BLaER1 treated with 17β-estradiol and CSF1 and Interleukin-3, amounts not matched to agents 10 nM and 100 nM (cell line): ENCODE measurements at regions not wholly inside any gene's neighbourhood (a gene's known extent, or its start where the extent isn't known, plus 50 kb on each side); places are given as distances from the start of the nearest gene placed in this dataset.

Source experiments
- H3K27ac ChIP-seq, 11 experiments: shearing (Covaris generic); formaldehyde crosslinking; 2 replicates each; pipeline ENCODE4 v1.8.1; 2022
- H3K27me3 ChIP-seq, 11 experiments: shearing (Covaris generic); formaldehyde crosslinking; 2 replicates each; pipeline ENCODE4 v1.8.1; 2022
- H3K36me3 ChIP-seq, 11 experiments: shearing (Covaris generic); formaldehyde crosslinking; 2 replicates each; pipeline ENCODE4 v1.8.1; 2022
- H3K4me1 ChIP-seq, 10 experiments: shearing (Covaris generic); formaldehyde crosslinking; 2 replicates each; pipeline ENCODE4 v1.8.1; 2022
- H3K4me2 ChIP-seq, 11 experiments: shearing (Covaris generic); formaldehyde crosslinking; 2 replicates each; pipeline ENCODE4 v1.8.1; 2022
- H3K4me3 ChIP-seq, 10 experiments: shearing (Covaris generic); formaldehyde crosslinking; 2 replicates each; pipeline ENCODE4 v1.8.1; 2022
- H3K9ac ChIP-seq, 11 experiments: shearing (Covaris generic); formaldehyde crosslinking; 2 replicates each; pipeline ENCODE4 v1.8.1; 2022
- H3K9me3 ChIP-seq, 11 experiments: shearing (Covaris generic); formaldehyde crosslinking; replicated peaks in 1 of 11; 2 replicates each; pipeline ENCODE4 v1.8.1; 2022
- H4K20me1 ChIP-seq, 11 experiments: shearing (Covaris generic); formaldehyde crosslinking; 2 replicates each; pipeline ENCODE4 v1.8.1; 2022
- Cebpa-rat ChIP-seq, 11 experiments: shearing (Covaris generic); IDR thresholded peaks; 2 replicates each; pipeline ENCODE4 v1.8.1; 2022

DNA sequence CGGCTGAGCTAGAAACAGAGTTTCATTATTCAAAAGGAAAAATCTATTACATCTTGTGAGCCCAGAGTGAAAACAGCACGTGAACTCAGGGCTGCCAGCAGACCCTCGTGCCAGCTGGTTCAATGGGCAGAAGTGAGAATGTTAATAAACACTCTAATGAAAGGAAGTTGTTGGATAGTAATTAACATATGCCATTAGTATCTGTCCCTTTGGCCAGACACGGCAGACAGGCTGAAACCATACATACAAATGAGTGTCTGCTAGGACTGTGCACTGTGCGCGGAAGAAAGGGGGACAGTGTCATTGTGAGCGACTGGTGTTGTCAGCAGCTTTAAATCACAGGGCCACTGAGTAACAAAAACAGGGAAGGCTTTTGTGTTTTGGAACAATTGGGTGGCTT lies 121.9 kb upstream of the TSC22D1 start:
- no peak overlapping the region for H3K9ac ChIP-seq
- no peaks in the 10 kb centered on the region for H3K36me3 ChIP-seq
- TF ChIP-seq Cebpa-rat (IDR thresholded peaks at IDR 0.05), result no peak
- H3K4me1 ChIP-seq, result no peaks in the 10 kb centered on the region
- H3K27ac ChIP-seq, result no peak overlapping the region
- H3K4me3 ChIP-seq, result no peak overlapping the region
- H4K20me1 ChIP-seq, result no peaks in the 10 kb centered on the region
- no peaks in the 10 kb centered on the region for H3K27me3 ChIP-seq
- 0 out of 22 replicates have a peak, but pooled peaks cover 0 to 3% (median 0%) of the 10 kb centered on the region in 11 experiments for H3K9me3 ChIP-seq
- H3K4me2 ChIP-seq, result no peak overlapping the region

DNA sequence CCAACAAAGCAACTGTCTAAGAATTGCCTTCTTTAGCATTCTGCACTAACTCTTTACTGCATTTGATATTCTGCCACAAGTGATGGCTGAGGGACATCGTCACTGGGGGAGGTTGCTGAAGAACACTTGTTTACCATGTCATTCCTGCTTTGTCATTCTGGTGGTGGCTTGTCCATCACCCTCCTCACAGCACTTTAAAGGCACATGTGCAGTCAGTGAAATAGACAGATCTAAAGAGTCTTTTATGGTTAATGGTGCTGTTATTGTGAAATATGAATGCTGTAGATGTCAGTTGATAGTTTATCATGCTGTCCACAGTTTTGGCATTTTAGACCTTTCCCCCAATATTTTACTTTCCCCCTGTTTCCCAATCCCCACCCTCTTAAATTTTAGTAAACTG lies 120.9 kb upstream of the TSC22D1 start:
- H3K4me2 ChIP-seq, result no peak overlapping the region
- no peaks in the 10 kb centered on the region for H3K4me1 ChIP-seq
- H3K36me3 ChIP-seq, result no peaks in the 10 kb centered on the region
- TF ChIP-seq Cebpa-rat (IDR thresholded peaks at IDR 0.05), result no peak
- 0 out of 22 replicates have a peak, but pooled peaks cover 0 to 5% (median 0%) of the 10 kb centered on the region in 11 experiments for H3K9me3 ChIP-seq
- H3K9ac ChIP-seq, result no peak overlapping the region
- no peaks in the 10 kb centered on the region for H4K20me1 ChIP-seq
- no peaks in the 10 kb centered on the region for H3K27me3 ChIP-seq
- no peak overlapping the region for H3K4me3 ChIP-seq
- no peak overlapping the region for H3K27ac ChIP-seq

DNA sequence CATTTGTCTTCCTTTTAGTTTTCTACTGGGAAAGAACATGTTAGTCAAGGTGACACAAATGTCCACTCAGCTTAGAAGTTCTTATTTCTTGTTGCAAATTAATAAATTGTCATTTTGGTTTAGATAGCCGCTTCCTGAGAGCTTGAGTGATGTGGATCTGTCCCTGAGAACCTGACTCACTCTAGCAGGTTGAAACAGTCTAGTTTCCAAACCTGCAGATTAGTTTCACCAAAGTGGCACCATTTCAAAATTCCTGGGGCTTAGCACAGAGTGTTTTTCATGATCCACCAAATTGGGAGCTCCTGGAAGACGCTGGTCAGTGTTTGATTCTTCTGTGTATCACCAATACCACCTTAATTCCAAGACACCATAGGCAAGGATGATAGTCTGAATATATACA lies 119.4 kb upstream of the TSC22D1 start:
- Histone ChIP-seq H3K4me1 (no peaks in the 10 kb centered on the region), H3K36me3 (no peaks in the 10 kb centered on the region), H4K20me1 (no peaks in the 10 kb centered on the region), H3K4me3 (no peak overlapping the region), H3K27me3 (no peaks in the 10 kb centered on the region), H3K4me2 (no peak overlapping the region), H3K9ac (no peak overlapping the region), H3K27ac (no peak overlapping the region), H3K9me3 (0 out of 22 replicates have a peak, but pooled peaks cover 0 to 5% (median 0%) of the 10 kb centered on the region in 11 experiments)
- TF ChIP-seq Cebpa-rat (IDR thresholded peaks at IDR 0.05), result no peak

GRCh38 chr13:44694842-44695241 lies 118.7 kb upstream of the TSC22D1 start:
- Histone ChIP-seq H3K9ac (no peak overlapping the region), H4K20me1 (no peaks in the 10 kb centered on the region)

DNA sequence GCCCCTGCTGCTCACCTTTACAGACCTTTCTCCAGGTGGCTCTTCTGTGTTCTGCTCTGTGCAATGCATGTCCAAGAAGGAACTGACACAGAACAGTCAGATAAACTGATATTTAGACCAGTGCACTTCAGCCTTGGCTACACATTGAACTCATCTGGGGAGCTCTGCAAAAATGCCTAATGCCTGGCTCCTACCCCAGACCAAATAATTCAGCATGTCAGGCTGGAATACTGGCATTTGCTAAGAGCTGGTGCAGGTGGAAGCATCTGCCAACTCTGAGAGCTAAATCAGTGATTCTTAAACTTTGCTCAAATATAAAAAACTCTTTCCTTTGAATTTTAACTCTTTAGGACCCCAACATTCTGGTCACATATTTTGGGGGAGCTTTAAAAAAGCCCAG lies 118.2 kb upstream of the TSC22D1 start:
- Histone ChIP-seq H3K27ac (no peak overlapping the region), H3K4me1 (no peaks in the 10 kb centered on the region), H3K9me3 (0 out of 22 replicates have a peak, but pooled peaks cover 0 to 5% (median 0%) of the 10 kb centered on the region in 11 experiments), H3K9ac (no peak overlapping the region), H3K36me3 (no peaks in the 10 kb centered on the region), H4K20me1 (no peaks in the 10 kb centered on the region), H3K27me3 (no peaks in the 10 kb centered on the region), H3K4me3 (no peak overlapping the region), H3K4me2 (no peak overlapping the region)
- TF ChIP-seq Cebpa-rat (IDR thresholded peaks at IDR 0.05), result no peak

More at GRCh38 chr13:44694842-44695241, 118.7 kb upstream of the TSC22D1 start:
- TF ChIP-seq Cebpa-rat (IDR thresholded peaks at IDR 0.05), result no peak
- Histone ChIP-seq H3K27me3 (no peaks in the 10 kb centered on the region), H3K36me3 (no peaks in the 10 kb centered on the region), H3K4me2 (no peak overlapping the region), H3K9me3 (0 out of 22 replicates have a peak, but pooled peaks cover 0 to 5% (median 0%) of the 10 kb centered on the region in 11 experiments), H3K27ac (no peak overlapping the region), H3K4me1 (no peaks in the 10 kb centered on the region), H3K4me3 (no peak overlapping the region)

DNA sequence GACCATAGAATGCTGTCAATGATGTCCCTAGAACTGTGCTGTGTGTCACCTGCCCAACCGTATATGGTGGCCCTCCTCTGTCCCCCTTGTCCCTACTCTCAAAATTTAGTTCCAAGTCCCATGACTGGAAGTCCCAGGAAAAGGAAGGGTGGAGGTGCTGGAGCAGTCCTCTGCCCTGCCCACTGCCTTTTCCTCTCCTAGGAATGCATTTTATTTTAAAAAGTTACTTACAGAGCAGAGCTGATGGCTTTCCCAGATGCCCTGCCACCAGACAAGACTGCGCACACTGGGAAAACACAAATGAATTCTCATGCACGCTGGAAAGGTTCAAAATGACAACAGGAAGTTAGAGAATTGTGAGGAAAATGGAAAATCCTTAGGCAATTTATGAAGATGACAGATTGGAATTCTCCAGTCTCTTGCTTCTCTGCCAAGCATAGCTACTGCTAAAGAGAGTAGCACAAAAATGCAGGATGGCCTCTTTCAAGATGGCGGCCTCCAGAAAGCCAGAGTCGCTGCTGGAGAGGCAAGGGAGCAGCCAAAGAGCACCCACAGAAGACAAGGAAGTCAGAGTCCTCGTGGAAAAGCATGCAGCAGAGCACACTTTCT lies 117.1 kb upstream of the TSC22D1 start:
- Histone ChIP-seq H3K36me3 (no peaks in the 10 kb centered on the region), H3K27ac (no peak overlapping the region), H3K9ac (no peak overlapping the region), H3K4me1 (no peaks in the 10 kb centered on the region), H4K20me1 (no peaks in the 10 kb centered on the region), H3K4me3 (no peak overlapping the region), H3K4me2 (no peak overlapping the region), H3K9me3 (0 out of 22 replicates have a peak, but pooled peaks cover 0 to 5% (median 0%) of the 10 kb centered on the region in 11 experiments), H3K27me3 (no peaks in the 10 kb centered on the region)
- no peak for TF ChIP-seq Cebpa-rat (IDR thresholded peaks at IDR 0.05)

DNA sequence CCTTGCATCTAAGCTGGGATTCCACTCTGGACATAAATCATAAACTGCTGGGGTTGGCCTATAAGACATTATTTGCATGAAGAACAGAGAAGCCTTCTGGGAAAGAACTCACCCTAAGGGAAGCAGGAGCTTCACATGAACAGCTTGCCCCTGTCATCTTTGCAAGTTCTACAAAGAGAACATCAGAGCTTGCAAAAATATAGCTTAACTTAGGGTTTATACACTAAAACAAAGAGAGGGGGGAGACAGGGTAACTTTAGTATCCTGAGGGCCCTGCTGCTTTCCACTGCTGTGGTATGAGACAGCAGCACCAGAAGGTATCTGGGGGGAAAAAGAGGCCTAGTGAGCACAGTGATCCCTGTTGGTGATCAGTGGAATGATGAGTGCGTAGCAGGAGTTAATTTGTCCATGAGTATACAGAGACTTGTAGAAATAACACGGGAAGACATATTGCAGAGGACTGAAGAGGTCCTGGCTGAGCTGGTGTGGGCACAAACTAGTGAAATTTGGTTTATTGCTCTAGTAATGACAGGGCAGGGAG lies 116.1 kb upstream of the TSC22D1 start:
- Histone ChIP-seq H3K27ac (no peak overlapping the region), H3K4me1 (no peaks in the 10 kb centered on the region), H3K4me2 (no peak overlapping the region), H3K9ac (no peak overlapping the region), H3K27me3 (no peaks in the 10 kb centered on the region), H3K4me3 (no peak overlapping the region), H3K36me3 (no peaks in the 10 kb centered on the region), H3K9me3 (0 out of 22 replicates have a peak, but pooled peaks cover 0 to 5% (median 0%) of the 10 kb centered on the region in 11 experiments), H4K20me1 (no peaks in the 10 kb centered on the region)
- no peak for TF ChIP-seq Cebpa-rat (IDR thresholded peaks at IDR 0.05)

- H3K4me1 ChIP-seq, result no peaks in the 10 kb centered on the region
- no peaks in the 10 kb centered on the region for H4K20me1 ChIP-seq
- no peak overlapping the region for H3K4me3 ChIP-seq
- H3K9ac ChIP-seq, result no peak overlapping the region
- H3K9me3 ChIP-seq, result peaks cover 0 to 16% (median 6%) of the 10 kb centered on the region in 11 experiments; a peak in 7 of 22 replicates
- TF ChIP-seq Cebpa-rat (IDR thresholded peaks at IDR 0.05), result no peak
- no peaks in the 10 kb centered on the region for H3K27me3 ChIP-seq
- H3K27ac ChIP-seq, result no peak overlapping the region
- no peaks in the 10 kb centered on the region for H3K36me3 ChIP-seq
- no peak overlapping the region for H3K4me2 ChIP-seq
Measured at GRCh38 chr13:44690376-44690775, 114.2 kb upstream of the TSC22D1 start.

DNA sequence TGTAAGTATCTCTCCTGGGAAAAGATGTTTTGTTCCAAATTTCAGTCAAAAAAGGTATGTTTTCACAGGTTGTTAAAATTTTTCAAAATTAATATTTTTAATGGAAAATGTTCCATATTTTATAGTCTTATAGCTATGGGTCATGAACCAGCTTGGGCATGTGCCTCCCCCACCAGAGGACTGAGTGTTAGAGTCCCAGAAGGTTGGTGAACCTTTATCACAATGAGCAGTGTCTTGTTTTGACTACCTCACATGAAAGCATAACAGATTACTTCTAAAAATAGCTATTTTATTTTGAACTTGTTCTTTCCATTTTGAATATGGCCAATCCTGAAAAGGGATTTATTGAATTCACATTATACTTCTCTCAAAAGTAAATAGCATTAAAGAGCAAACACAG lies 112.5 kb upstream of the TSC22D1 start:
- no peaks in the 10 kb centered on the region for H4K20me1 ChIP-seq
- no peak overlapping the region for H3K4me2 ChIP-seq
- no peaks in the 10 kb centered on the region for H3K27me3 ChIP-seq
- peaks cover 0 to 20% (median 12%) of the 10 kb centered on the region in 11 experiments; a peak in 18 of 22 replicates for H3K9me3 ChIP-seq
- no peak overlapping the region for H3K4me3 ChIP-seq
- H3K36me3 ChIP-seq, result no peaks in the 10 kb centered on the region
- H3K27ac ChIP-seq, result no peak overlapping the region
- H3K9ac ChIP-seq, result no peak overlapping the region
- no peak for TF ChIP-seq Cebpa-rat (IDR thresholded peaks at IDR 0.05)
- H3K4me1 ChIP-seq, result no peaks in the 10 kb centered on the region

- Histone ChIP-seq H4K20me1 (no peaks in the 10 kb centered on the region), H3K9ac (no peak overlapping the region), H3K27ac (no peak overlapping the region), H3K27me3 (no peaks in the 10 kb centered on the region), H3K4me1 (no peaks in the 10 kb centered on the region), H3K4me2 (no peak overlapping the region), H3K36me3 (no peaks in the 10 kb centered on the region), H3K9me3 (peaks cover 4 to 24% (median 17%) of the 10 kb centered on the region in 11 experiments; a peak in 18 of 22 replicates), H3K4me3 (no peak overlapping the region)
- no peak for TF ChIP-seq Cebpa-rat (IDR thresholded peaks at IDR 0.05)
Measured at GRCh38 chr13:44686531-44686934, 110.4 kb upstream of the TSC22D1 start.
